Testis (tissue), 2 donors: ENCODE measurements at regions not wholly inside any gene's neighbourhood (a gene's known extent, or its start where the extent isn't known, plus 50 kb on each side); places are given as distances from the start of the nearest gene placed in this dataset.

Experiments
- POLR2A ChIP-seq: fragments of 450-650 bp; IDR thresholded peaks from one replicate; pipeline ENCODE4 v1.6.1; 2017; ENCODE audit warnings: antibody characterized with exemption, mild to moderate bottlenecking, moderate library complexity
- TF ChIP-seq, protein P1 (sequence below), 3 experiments: fragments of 450-650 bp in 2 of 3; fragments of 200-600 bp in 1 of 3; sonication (generic) in 1 of 3; IDR thresholded peaks; one replicate each; pipeline ENCODE4 v1.5.1; 2016 to 2019; ENCODE audit warnings: antibody characterized with exemption in 3 of 3, mild to moderate bottlenecking in 2 of 3, moderate library complexity in 1 of 3

GRCh38 chr17:77886387-77886728 is 72.1 kb upstream of the TNRC6C start:
- TF ChIP-seq, protein P1, sequence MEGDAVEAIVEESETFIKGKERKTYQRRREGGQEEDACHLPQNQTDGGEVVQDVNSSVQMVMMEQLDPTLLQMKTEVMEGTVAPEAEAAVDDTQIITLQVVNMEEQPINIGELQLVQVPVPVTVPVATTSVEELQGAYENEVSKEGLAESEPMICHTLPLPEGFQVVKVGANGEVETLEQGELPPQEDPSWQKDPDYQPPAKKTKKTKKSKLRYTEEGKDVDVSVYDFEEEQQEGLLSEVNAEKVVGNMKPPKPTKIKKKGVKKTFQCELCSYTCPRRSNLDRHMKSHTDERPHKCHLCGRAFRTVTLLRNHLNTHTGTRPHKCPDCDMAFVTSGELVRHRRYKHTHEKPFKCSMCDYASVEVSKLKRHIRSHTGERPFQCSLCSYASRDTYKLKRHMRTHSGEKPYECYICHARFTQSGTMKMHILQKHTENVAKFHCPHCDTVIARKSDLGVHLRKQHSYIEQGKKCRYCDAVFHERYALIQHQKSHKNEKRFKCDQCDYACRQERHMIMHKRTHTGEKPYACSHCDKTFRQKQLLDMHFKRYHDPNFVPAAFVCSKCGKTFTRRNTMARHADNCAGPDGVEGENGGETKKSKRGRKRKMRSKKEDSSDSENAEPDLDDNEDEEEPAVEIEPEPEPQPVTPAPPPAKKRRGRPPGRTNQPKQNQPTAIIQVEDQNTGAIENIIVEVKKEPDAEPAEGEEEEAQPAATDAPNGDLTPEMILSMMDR (IDR thresholded peaks at IDR 0.05): no peak
- TF ChIP-seq POLR2A: no peak
